DMS53 treated with DMSO at 0.1 percent for 48 hours (cell line): ENCODE measurements at regions not wholly inside any gene's neighbourhood (a gene's known extent, or its start where the extent isn't known, plus 50 kb on each side); places are given as distances from the start of the nearest gene placed in this dataset.

Experiments
- DNase-seq: peaks from one replicate; lab custom pipeline; 2025; ENCODE audit not compliant: unreplicated experiment; lab: John Stamatoyannopoulos, UW

- no peak for DNase-seq
Observed at GRCh38 chr14:61226015-61226654, 55.0 kb downstream of the TMEM30B start.

GRCh38 chr14:61225344-61225743, 55.8 kb downstream of the TMEM30B start:
- no peak for DNase-seq

- no peak for DNase-seq
Observed at GRCh38 chr14:61223552-61223951, 57.6 kb downstream of the TMEM30B start.

GRCh38 chr14:61222388-61222787, 58.8 kb downstream of the TMEM30B start:
- DNase-seq = no peak

- peak; percentile 32 for DNase-seq
Observed at GRCh38 chr14:61221906-61222305, 59.2 kb downstream of the TMEM30B start.

- DNase-seq = no peak
Observed at GRCh38 chr14:61219673-61220072, 61.5 kb downstream of the TMEM30B start.

GRCh38 chr14:61219256-61219655, 61.9 kb downstream of the TMEM30B start:
- no peak for DNase-seq

GRCh38 chr14:61218767-61219166, 62.4 kb downstream of the TMEM30B start:
- no peak for DNase-seq

- no peak for DNase-seq
Observed at GRCh38 chr14:61218157-61218556, 63.0 kb downstream of the TMEM30B start.

- DNase-seq = no peak
Observed at GRCh38 chr14:61217516-61217915, 63.6 kb downstream of the TMEM30B start.

- no peak for DNase-seq
Observed at GRCh38 chr14:61215222-61216020, 65.7 kb downstream of the TMEM30B start.

- no peak for DNase-seq
Observed at GRCh38 chr14:61213920-61214319, 67.2 kb downstream of the TMEM30B start.

GRCh38 chr14:61213191-61213621, 67.9 kb downstream of the TMEM30B start:
- DNase-seq = no peak

- no peak for DNase-seq
Observed at GRCh38 chr14:61212546-61212945, 68.6 kb downstream of the TMEM30B start.

GRCh38 chr14:61211476-61212255, 69.5 kb downstream of the TMEM30B start:
- DNase-seq = peak; percentile 57

- DNase-seq = no peak
Observed at GRCh38 chr14:61203081-61203753, 77.9 kb downstream of the TMEM30B start.

GRCh38 chr14:61202124-61202523, 79.0 kb downstream of the TMEM30B start:
- no peak for DNase-seq

- DNase-seq = no peak
Observed at GRCh38 chr14:61201171-61201570, 80.0 kb downstream of the TMEM30B start.

GRCh38 chr14:61197416-61197815, 83.7 kb downstream of the TMEM30B start:
- DNase-seq = no peak

GRCh38 chr14:61196792-61197191, 84.3 kb downstream of the TMEM30B start:
- no peak for DNase-seq

GRCh38 chr14:61196034-61196433, 85.1 kb downstream of the TMEM30B start:
- no peak for DNase-seq
